ENCODE measurements at regions not wholly inside any gene's neighbourhood (a gene's known extent, or its start where the extent isn't known, plus 50 kb on each side); places are given as distances from the start of the nearest gene placed in this dataset.

- no peaks in the 10 kb centered on the region for H3K27me3 Mint-ChIP-seq
- H3K4me3 Mint-ChIP-seq = no peak overlapping the region
- H3K27ac Mint-ChIP-seq = no peak overlapping the region
- no peaks in the 10 kb centered on the region for H3K4me1 Mint-ChIP-seq
- DNase-seq = no peak
- H3K36me3 Mint-ChIP-seq (ENCODE audit: low read depth) = no peaks in the 10 kb centered on the region
- ChIA-PET CTCF (no interaction called here), POLR2A (no interaction called here)
- peaks cover 14% of the 10 kb centered on the region for H3K9me3 Mint-ChIP-seq
Measured at GRCh38 chr7:136259074-136259473, 281.9 kb upstream of the MTPN start.

GRCh38 chr7:136256491-136256890 lies 279.3 kb upstream of the MTPN start:
- ChIA-PET POLR2A (no interaction called here), CTCF (no interaction called here)
- H3K4me1 Mint-ChIP-seq = no peaks in the 10 kb centered on the region
- DNase-seq = no peak
- H3K27ac Mint-ChIP-seq = no peak overlapping the region
- H3K27me3 Mint-ChIP-seq = no peaks in the 10 kb centered on the region
- H3K36me3 Mint-ChIP-seq (ENCODE audit: low read depth) = no peaks in the 10 kb centered on the region
- H3K4me3 Mint-ChIP-seq = no peak overlapping the region
- peaks cover 13% of the 10 kb centered on the region for H3K9me3 Mint-ChIP-seq

- H3K36me3 Mint-ChIP-seq (ENCODE audit: low read depth) = no peaks in the 10 kb centered on the region
- no peak overlapping the region for H3K27ac Mint-ChIP-seq
- DNase-seq = no peak
- CTCF ChIA-PET = no interaction called here
- H3K9me3 Mint-ChIP-seq = peaks cover 5% of the 10 kb centered on the region
- no peak overlapping the region for H3K4me3 Mint-ChIP-seq
- no peaks in the 10 kb centered on the region for H3K27me3 Mint-ChIP-seq
- H3K4me1 Mint-ChIP-seq = no peaks in the 10 kb centered on the region
- POLR2A ChIA-PET = no interaction called here
Measured at GRCh38 chr7:136254148-136254547, 277.0 kb upstream of the MTPN start.

GRCh38 chr7:136251826-136252225 lies 274.7 kb upstream of the MTPN start:
- H3K36me3 Mint-ChIP-seq (ENCODE audit: low read depth) = no peaks in the 10 kb centered on the region
- H3K4me3 Mint-ChIP-seq = no peak overlapping the region
- no peaks in the 10 kb centered on the region for H3K27me3 Mint-ChIP-seq
- DNase-seq = no peak
- no peak overlapping the region for H3K27ac Mint-ChIP-seq
- no peaks in the 10 kb centered on the region for H3K4me1 Mint-ChIP-seq
- POLR2A ChIA-PET = no interaction called here
- H3K9me3 Mint-ChIP-seq = peaks cover 5% of the 10 kb centered on the region
- CTCF ChIA-PET = no interaction called here

- no peaks in the 10 kb centered on the region for H3K4me1 Mint-ChIP-seq
- peaks cover 4% of the 10 kb centered on the region for H3K9me3 Mint-ChIP-seq
- H3K36me3 Mint-ChIP-seq (ENCODE audit: low read depth) = no peaks in the 10 kb centered on the region
- H3K27ac Mint-ChIP-seq = no peak overlapping the region
- DNase-seq = no peak
- CTCF ChIA-PET = no interaction called here
- no peak overlapping the region for H3K4me3 Mint-ChIP-seq
- H3K27me3 Mint-ChIP-seq = no peaks in the 10 kb centered on the region
- POLR2A ChIA-PET = no interaction called here
Measured at GRCh38 chr7:136247211-136247610, 270.1 kb upstream of the MTPN start.

- no peak for DNase-seq
- ChIA-PET POLR2A (no interaction called here), CTCF (no interaction called here)
- Mint-ChIP-seq H3K4me1 (no peaks in the 10 kb centered on the region), H3K36me3 (ENCODE audit: low read depth) (no peaks in the 10 kb centered on the region), H3K9me3 (peaks cover 4% of the 10 kb centered on the region), H3K27me3 (no peaks in the 10 kb centered on the region), H3K4me3 (no peak overlapping the region), H3K27ac (no peak overlapping the region)
Measured at GRCh38 chr7:136245327-136246004, 268.3 kb upstream of the MTPN start.

GRCh38 chr7:136234040-136234439 lies 256.9 kb upstream of the MTPN start:
- POLR2A ChIA-PET = no interaction called here
- no peak overlapping the region for H3K27ac Mint-ChIP-seq

GRCh38 chr7:136230210-136230609 lies 253.1 kb upstream of the MTPN start:
- ChIA-PET CTCF (no interaction called here), POLR2A (no interaction called here)
- Mint-ChIP-seq H3K27me3 (no peaks in the 10 kb centered on the region), H3K36me3 (ENCODE audit: low read depth) (no peaks in the 10 kb centered on the region), H3K4me1 (no peaks in the 10 kb centered on the region), H3K9me3 (peaks cover 12% of the 10 kb centered on the region), H3K4me3 (no peak overlapping the region), H3K27ac (no peak overlapping the region)
- no peak for DNase-seq

More at GRCh38 chr7:136234040-136234439, 256.9 kb upstream of the MTPN start:
- no peak for DNase-seq
- Mint-ChIP-seq H3K36me3 (ENCODE audit: low read depth) (no peaks in the 10 kb centered on the region), H3K4me1 (no peaks in the 10 kb centered on the region), H3K9me3 (peaks cover 26% of the 10 kb centered on the region), H3K4me3 (no peak overlapping the region), H3K27me3 (no peaks in the 10 kb centered on the region)
- CTCF ChIA-PET = no interaction called here

- no peak for DNase-seq
- Mint-ChIP-seq H3K9me3 (peaks cover 11% of the 10 kb centered on the region), H3K4me1 (no peaks in the 10 kb centered on the region), H3K36me3 (ENCODE audit: low read depth) (no peaks in the 10 kb centered on the region), H3K27ac (no peak overlapping the region), H3K27me3 (no peaks in the 10 kb centered on the region), H3K4me3 (no peak overlapping the region)
- ChIA-PET CTCF (no interaction called here), POLR2A (no interaction called here)
Measured at GRCh38 chr7:136229790-136230189, 252.6 kb upstream of the MTPN start.

GRCh38 chr7:136228171-136228570 lies 251.0 kb upstream of the MTPN start:
- Mint-ChIP-seq H3K4me1 (no peaks in the 10 kb centered on the region), H3K9me3 (peaks cover 11% of the 10 kb centered on the region), H3K4me3 (no peak overlapping the region), H3K27me3 (no peaks in the 10 kb centered on the region), H3K36me3 (ENCODE audit: low read depth) (no peaks in the 10 kb centered on the region), H3K27ac (no peak overlapping the region)
- DNase-seq = no peak
- ChIA-PET POLR2A (no interaction called here), CTCF (no interaction called here)

- Mint-ChIP-seq H3K4me3 (no peak overlapping the region), H3K4me1 (no peaks in the 10 kb centered on the region), H3K27ac (no peak overlapping the region), H3K27me3 (no peaks in the 10 kb centered on the region), H3K36me3 (ENCODE audit: low read depth) (no peaks in the 10 kb centered on the region), H3K9me3 (no peaks in the 10 kb centered on the region)
- ChIA-PET CTCF (no interaction called here), POLR2A (no interaction called here)
- no peak for DNase-seq
Measured at GRCh38 chr7:136214356-136214755, 237.2 kb upstream of the MTPN start.

- POLR2A ChIA-PET = no interaction called here
- CTCF ChIA-PET = no interaction called here
- Mint-ChIP-seq H3K9me3 (no peaks in the 10 kb centered on the region), H3K4me3 (no peak overlapping the region), H3K27me3 (no peaks in the 10 kb centered on the region), H3K4me1 (no peaks in the 10 kb centered on the region), H3K36me3 (ENCODE audit: low read depth) (no peaks in the 10 kb centered on the region), H3K27ac (no peak overlapping the region)
- DNase-seq = no peak
Measured at GRCh38 chr7:136213012-136213411, 235.9 kb upstream of the MTPN start.

- CTCF ChIA-PET = no interaction called here
- Mint-ChIP-seq H3K9me3 (peaks cover 5% of the 10 kb centered on the region), H3K27ac (no peak overlapping the region), H3K4me1 (no peaks in the 10 kb centered on the region), H3K4me3 (no peak overlapping the region), H3K36me3 (ENCODE audit: low read depth) (no peaks in the 10 kb centered on the region), H3K27me3 (no peaks in the 10 kb centered on the region)
- POLR2A ChIA-PET = no interaction called here
- no peak for DNase-seq
Measured at GRCh38 chr7:136210664-136211063, 233.5 kb upstream of the MTPN start.

GRCh38 chr7:136210079-136210478 lies 232.9 kb upstream of the MTPN start:
- Mint-ChIP-seq H3K4me1 (no peaks in the 10 kb centered on the region), H3K36me3 (ENCODE audit: low read depth) (no peaks in the 10 kb centered on the region), H3K27ac (no peak overlapping the region), H3K4me3 (no peak overlapping the region), H3K9me3 (peaks cover 5% of the 10 kb centered on the region), H3K27me3 (no peaks in the 10 kb centered on the region)
- ChIA-PET CTCF (no interaction called here), POLR2A (no interaction called here)
- no peak for DNase-seq

- no peak overlapping the region for H3K4me3 Mint-ChIP-seq
- no peaks in the 10 kb centered on the region for H3K36me3 Mint-ChIP-seq (ENCODE audit: low read depth)
- H3K27me3 Mint-ChIP-seq = no peaks in the 10 kb centered on the region
- H3K27ac Mint-ChIP-seq = no peak overlapping the region
- peaks cover 5% of the 10 kb centered on the region for H3K9me3 Mint-ChIP-seq
- ChIA-PET CTCF (no interaction called here), POLR2A (no interaction called here)
- no peaks in the 10 kb centered on the region for H3K4me1 Mint-ChIP-seq
- no peak for DNase-seq
Measured at GRCh38 chr7:136205956-136206355, 228.8 kb upstream of the MTPN start.

All from activated CD4-positive, alpha-beta memory T cell treated with anti-CD3 and anti-CD28 coated beads, Interleukin-2, amount 10 ng/mL, durations not matched to agents 7 days and 5 days (primary cell).